CD4-positive, alpha-beta T cell treated with Interleukin-17A for 1 hour (primary cell): ENCODE measurements at regions not wholly inside any gene's neighbourhood (a gene's known extent, or its start where the extent isn't known, plus 50 kb on each side); places are given as distances from the start of the nearest gene placed in this dataset.

Source experiments
- DNase-seq: peaks from one replicate; pipeline ENCODE4 v3.0.0-alpha.2; 2020

GRCh38 chr4:11544211-11544610, 115.5 kb upstream of the HS3ST1 start:
- no peak for DNase-seq

DNA sequence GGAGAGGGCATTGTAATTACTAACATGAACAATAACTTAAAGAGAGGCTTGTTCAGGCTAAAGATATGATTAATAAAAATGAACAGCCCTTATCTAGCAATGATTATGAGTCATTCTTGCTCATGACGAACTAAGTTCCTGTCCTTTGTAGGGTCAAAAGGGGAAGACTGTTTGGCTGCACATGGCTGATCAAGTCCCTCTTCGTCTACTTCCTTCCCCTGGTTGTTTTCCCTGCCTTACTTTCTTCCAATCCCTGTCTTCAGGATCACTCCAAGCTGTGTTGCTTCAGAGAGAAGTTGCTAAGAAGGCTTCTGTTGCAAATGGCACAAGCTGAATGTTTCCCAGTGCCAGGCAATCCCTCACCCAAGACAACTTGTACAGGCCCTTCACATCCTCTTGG, 115.0 kb upstream of the HS3ST1 start:
- no peak for DNase-seq

DNA sequence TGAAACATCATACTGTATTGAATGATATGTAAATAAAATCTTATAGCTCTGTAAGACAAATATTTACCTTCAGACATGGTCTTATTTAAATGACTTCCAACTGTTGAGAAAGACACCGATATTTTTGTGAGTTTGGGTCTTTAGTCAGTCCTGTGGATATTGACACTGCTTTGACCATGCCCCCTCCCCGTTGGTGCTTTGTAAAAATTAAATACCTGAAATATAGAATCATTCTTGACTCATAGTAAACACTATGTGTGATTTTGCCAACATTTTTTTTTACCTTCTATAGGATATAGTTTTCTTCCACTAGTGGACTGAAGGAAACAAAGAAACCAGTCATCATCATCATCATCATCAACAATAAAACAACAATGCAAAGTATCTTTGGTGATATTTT, 114.3 kb upstream of the HS3ST1 start:
- no peak for DNase-seq

GRCh38 chr4:11537846-11538245, 109.2 kb upstream of the HS3ST1 start:
- DNase-seq, result no peak

- DNase-seq, result no peak
Measured at GRCh38 chr4:11535333-11535732, 106.6 kb upstream of the HS3ST1 start.

DNA sequence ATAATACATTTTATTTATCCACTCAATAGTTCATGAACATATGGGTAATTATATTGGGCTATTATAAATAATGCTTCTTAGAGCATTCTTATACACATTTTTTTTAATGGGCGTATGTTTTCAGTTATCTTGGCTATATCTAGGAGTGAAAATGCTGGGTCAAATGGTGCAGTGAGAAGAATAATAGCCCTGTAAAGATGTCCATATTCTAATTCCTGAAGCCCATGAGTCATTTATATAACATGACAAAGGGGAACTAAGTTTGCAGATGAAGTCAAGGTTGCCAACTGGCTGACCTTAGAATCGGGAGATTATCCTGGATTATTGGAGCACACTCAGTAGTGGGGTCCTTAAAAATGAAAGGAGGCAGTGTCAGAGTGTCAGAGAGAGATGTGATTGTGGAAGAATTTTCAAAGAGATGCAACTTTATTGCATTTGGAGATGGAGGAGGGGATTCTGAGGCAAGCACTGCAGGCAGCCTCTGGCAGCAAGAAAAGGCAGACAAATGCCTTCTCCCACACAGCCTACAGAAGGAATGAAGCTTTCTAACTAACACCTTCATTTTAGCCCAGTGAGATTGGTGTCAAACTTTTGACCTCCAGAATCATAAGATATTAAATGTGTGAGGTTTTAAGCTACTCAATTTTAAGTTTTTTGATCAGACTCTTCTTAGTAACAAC, 106.1 kb upstream of the HS3ST1 start:
- DNase-seq, result no peak

DNA sequence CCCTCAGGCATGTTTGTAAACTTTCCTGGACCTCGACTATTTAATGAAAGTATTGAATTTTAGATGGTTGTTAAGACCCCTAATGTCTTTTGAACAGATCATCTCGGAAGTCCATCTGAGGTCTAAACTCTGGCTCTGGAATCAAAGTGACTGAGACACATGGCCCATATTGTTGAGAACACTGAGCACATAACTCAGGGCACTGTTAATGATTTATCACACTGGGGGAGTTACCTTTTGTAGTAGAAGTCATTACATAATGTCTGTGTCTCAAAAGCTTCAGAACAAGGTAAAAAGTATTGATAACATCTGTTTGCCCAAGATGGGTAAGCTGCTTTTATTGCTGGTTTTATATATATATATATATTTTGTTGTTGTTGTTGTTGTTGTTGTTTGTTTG, 103.4 kb upstream of the HS3ST1 start:
- DNase-seq, result no peak

- DNase-seq, result no peak
Measured at GRCh38 chr4:11529625-11530201, 101.0 kb upstream of the HS3ST1 start.

- DNase-seq, result no peak
Measured at GRCh38 chr4:11525085-11525484, 96.4 kb upstream of the HS3ST1 start.

GRCh38 chr4:11518754-11519153, 90.1 kb upstream of the HS3ST1 start:
- no peak for DNase-seq

DNA sequence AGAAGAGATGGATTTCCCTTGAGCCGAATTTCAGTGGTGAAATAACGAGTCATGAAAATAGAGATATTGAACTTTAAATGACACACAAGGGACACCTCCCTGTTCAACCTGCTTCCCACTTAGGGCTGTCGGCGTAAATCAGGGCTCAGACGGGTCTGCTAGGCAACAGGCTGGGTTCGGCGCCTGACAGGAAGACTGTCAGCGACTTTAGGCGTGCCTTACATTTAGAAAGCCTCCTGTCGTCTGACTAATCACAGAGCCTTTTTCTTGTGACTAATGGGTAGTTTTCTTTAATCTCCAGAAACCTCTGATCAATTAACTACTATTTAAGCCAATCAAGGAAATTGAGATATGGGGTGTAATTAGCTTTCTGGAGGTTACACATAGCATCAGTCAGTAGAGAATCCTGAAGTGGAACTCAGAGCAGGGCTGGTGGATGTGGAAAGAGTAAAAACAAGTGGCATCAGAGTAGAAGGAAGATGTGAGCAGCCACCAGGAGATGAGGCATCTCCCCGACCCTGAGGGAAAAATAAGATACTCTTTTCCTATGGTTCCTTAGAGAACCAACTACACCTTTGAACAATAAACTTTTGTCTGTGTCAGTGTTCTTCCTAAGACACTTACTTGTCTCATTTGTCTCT, 86.2 kb upstream of the HS3ST1 start:
- no peak for DNase-seq

- no peak for DNase-seq
Measured at GRCh38 chr4:11514003-11514402, 85.3 kb upstream of the HS3ST1 start.

DNA sequence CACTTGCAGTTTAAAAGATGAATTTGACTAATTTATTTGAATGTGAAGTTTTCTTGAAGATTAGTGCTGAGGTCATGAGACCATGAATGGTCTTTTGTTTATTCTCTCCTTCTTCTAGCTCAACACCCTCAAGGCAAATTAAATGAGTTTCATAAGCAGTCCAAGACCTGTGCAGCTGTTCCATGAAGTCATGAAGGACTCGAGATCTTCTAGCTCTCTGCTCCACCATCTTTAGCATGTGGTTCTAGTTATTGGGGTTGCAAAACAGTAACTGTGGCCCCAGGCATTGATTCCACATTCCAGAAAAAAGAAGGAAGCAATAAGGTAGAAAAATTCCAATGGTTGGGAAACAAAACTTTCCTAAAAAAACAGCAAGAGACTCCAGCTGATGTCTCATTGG, 84.2 kb upstream of the HS3ST1 start:
- DNase-seq, result no peak

DNA sequence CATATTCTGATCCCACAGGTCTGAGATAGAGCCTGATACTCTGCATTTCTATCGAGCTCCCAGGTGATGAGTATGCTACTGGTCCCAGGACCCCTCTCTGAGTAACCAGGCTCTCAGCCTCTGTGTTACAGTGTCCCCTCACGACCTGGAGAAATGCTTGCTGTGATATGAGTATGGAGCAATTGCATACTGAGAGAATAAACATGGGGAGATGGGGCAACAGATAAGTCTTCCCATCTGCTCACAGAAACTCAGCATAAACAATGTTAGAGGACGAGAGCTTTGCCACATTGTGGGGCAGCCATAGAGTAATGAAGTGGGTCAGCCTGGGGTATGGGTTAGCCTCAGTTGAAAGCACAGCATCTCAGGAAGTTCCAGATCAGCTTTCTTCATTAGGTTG, 82.6 kb upstream of the HS3ST1 start:
- DNase-seq, result no peak

DNA sequence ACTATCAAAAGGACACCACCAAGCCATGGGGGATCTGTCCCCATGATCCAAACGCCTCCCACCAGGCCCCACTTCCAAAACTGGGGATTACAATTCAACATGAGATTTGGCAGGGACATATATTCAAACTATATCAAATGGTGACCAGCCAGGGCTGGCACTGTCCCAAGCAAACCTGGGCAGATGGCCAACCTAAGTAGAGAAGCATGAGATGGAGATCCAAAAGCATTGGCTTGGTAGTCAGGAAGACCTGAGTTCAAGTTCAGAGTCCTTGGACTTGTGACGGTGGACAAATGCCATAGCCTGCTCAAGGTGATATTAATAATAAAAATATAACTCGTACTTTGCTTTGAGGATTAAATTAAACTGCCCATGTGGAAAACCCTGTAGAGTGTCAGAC, 79.2 kb upstream of the HS3ST1 start:
- DNase-seq, result no peak

DNA sequence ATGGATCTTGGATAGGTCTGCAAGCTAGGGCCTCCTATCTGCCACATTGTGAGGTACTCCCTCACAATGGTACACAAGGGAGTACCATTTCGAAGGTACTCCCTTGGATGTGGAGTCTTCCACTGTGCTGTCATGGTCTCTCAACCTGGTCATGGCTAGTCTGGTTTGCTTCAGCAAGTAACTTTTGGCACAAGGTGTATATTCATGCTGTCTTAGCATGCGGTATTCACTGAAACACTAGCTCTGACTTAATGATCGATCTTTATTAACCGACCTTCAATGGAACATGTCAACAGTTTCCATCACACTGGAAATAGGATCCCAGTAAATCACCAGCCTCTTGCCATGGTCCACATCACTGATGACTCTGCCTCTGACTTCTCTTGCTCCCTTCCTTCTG, 77.5 kb upstream of the HS3ST1 start:
- no peak for DNase-seq

DNA sequence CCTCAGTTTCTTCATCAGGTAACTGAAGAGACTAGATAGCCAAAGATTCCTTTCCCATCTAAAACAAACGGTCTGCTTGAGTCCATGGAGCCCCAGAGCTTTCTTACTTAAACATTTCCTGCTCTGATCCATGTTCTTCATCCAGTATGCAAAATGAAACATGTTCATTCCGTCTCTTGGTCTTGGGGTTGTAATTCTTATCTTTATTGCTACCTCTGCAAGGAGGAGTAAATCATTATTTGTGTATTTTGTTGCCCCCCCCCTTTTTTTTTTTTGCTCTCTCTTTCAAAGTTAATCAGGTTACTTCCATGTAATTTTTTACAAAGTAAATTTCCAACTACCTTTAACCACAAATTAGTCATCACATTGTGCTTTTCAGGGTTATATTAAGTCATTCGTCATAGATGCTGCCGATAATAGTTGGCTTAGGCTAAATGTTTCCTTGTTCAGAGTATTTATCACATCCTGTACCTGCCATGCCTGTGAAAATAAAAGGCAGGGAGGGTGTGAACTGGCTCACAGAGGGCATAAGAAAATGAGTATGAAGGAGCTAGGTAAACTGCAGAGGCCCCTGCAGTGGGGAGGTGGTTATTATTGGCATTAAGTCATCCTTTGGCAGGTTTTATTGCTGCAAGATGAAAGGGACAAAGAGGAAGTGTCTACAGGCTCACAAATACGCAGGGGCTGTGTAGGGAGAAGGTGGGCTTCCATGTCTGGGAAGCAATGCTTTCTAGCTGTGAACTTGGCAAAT, 76.7 kb upstream of the HS3ST1 start:
- peak; percentile 16 for DNase-seq

DNA sequence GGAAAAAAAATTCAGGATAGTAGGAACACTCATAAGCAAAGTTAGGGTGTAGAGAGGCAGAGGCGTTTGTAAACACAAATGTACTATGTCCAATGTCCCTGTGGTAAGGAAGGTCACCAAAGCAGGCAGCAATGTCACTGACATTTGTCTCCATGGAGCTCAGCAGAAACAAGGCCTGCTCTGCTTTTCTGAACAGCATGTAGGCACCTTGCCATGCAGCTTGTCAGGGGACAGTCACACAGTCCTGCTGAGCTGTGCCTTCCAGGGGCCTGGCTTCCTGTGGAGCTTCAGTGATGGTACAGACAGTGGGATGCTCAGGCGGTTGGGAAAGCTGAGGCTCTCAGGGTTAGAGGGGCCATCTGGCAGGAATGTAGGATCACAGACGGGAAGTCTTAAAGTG, 74.5 kb upstream of the HS3ST1 start:
- no peak for DNase-seq

DNA sequence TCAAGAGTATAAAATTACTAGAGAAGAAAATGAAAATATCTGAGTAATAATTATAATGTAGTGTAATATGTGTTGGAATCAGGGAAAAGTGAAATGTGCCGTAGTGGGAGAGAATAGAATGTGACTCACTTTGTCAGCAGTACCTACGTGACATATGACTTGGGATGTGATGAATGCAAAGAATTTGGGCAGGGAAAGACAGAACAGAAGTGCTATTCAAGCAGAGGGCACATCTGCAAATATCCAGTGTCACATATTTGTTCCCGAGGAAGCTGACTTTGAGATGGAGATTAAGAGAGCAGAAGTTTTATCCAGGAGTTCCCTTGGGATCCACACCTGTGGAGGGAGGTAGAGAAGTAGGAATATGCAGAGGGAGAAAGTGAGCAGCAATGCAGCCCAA, 69.3 kb upstream of the HS3ST1 start:
- DNase-seq, result no peak

DNA sequence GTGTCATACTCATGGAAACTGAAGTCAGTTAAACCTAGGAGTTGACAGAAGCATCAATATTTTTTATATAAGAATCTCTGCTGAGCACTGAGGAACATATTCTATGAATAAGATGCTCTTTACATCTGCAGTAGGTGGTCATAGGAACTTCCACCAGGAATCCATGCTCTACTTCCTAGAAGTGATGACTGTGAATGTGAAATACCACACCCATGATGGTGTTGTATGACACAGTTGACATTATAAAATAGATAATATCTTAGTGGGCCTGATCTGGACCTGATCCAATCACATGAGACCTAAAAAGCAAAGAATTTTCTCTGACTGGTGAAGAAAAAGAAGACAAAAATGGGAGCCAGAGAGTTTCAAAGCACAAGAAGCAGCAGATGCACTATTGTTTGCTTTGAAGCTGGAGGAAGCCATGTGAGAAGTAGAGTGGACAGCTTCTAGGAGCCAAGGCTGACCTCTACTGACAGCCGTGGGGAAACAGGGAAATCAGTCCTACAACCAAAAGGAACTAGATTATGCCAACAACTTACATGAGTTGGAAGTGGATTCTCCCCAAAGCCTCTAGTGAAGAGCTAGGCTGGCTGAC, 68.6 kb upstream of the HS3ST1 start:
- no peak for DNase-seq

GRCh38 chr4:11496351-11496829, 67.7 kb upstream of the HS3ST1 start:
- no peak for DNase-seq

- DNase-seq, result no peak
Measured at GRCh38 chr4:11495818-11496217, 67.1 kb upstream of the HS3ST1 start.

DNA sequence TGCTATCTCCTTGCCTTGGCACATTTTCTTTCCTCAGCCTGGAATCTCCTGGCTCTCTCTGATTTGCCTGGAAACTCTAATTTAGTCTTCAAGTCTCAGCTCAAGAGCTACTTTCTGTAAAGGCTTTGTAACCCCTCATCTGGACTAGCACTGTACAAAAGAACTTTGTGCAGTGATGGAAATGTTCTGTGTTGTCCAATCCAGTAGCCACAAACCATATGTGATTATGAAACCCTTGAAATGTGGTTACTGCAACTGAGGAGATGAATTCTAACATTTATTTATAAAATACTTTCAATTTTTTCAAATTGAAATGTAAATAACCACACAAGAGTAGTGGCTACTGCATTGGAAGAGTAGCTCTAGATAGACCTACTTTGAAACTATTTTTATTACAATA, 66.6 kb upstream of the HS3ST1 start:
- no peak for DNase-seq
